Renal pelvis (tissue), 1 donor: ENCODE measurements at regions not wholly inside any gene's neighbourhood (a gene's known extent, or its start where the extent isn't known, plus 50 kb on each side); places are given as distances from the start of the nearest gene placed in this dataset.

Experiments used
- DNase-seq: peaks from one replicate; pipeline ENCODE4 v3.0.0-alpha.2; 2013

- DNase-seq: no peak
Measured at GRCh38 chr9:129270205-129270604, 92.1 kb upstream of the IER5L start.

- no peak for DNase-seq
Measured at GRCh38 chr9:129267141-129267540, 89.1 kb upstream of the IER5L start.

- DNase-seq: no peak
Measured at GRCh38 chr9:129266536-129266935, 88.5 kb upstream of the IER5L start.

GRCh38 chr9:129264388-129264787, 86.3 kb upstream of the IER5L start:
- DNase-seq: no peak

GRCh38 chr9:129263836-129264235, 85.8 kb upstream of the IER5L start:
- DNase-seq: no peak

GRCh38 chr9:129262261-129262660, 84.2 kb upstream of the IER5L start:
- DNase-seq: no peak

GRCh38 chr9:129259375-129259774, 81.3 kb upstream of the IER5L start:
- no peak for DNase-seq

GRCh38 chr9:129258823-129259301, 80.8 kb upstream of the IER5L start:
- no peak for DNase-seq

GRCh38 chr9:129258124-129258822, 80.2 kb upstream of the IER5L start:
- peak; percentile 90 for DNase-seq

GRCh38 chr9:129256959-129257713, 79.1 kb upstream of the IER5L start:
- no peak for DNase-seq

GRCh38 chr9:129254566-129255287, 76.7 kb upstream of the IER5L start:
- DNase-seq: no peak

GRCh38 chr9:129253803-129254381, 75.8 kb upstream of the IER5L start:
- peak; percentile 50 for DNase-seq

- no peak for DNase-seq
Measured at GRCh38 chr9:129252937-129253802, 75.1 kb upstream of the IER5L start.

- no peak for DNase-seq
Measured at GRCh38 chr9:129250786-129251185, 72.7 kb upstream of the IER5L start.

- DNase-seq: no peak
Measured at GRCh38 chr9:129247285-129248153, 69.5 kb upstream of the IER5L start.

- no peak for DNase-seq
Measured at GRCh38 chr9:129245276-129245675, 67.2 kb upstream of the IER5L start.

- no peak for DNase-seq
Measured at GRCh38 chr9:129242971-129243561, 65.0 kb upstream of the IER5L start.

GRCh38 chr9:129242191-129242941, 64.3 kb upstream of the IER5L start:
- DNase-seq: no peak

- DNase-seq: no peak
Measured at GRCh38 chr9:129241725-129242124, 63.7 kb upstream of the IER5L start.
